H7 (cell line): ENCODE measurements at regions not wholly inside any gene's neighbourhood (a gene's known extent, or its start where the extent isn't known, plus 50 kb on each side); places are given as distances from the start of the nearest gene placed in this dataset.

Source experiments
- DNase-seq: peaks from one replicate; pipeline ENCODE4 v3.0.0; 2012
- H3K27me3 ChIP-seq: 2 replicates; pipeline ENCODE4 v1.6.0; 2011; ENCODE audit warnings: mild to moderate bottlenecking, low read length; ENCODE audit not compliant: control insufficient read depth, insufficient read depth
- H3K36me3 ChIP-seq: replicated peaks from 2 replicates; pipeline ENCODE4 v1.5.1; 2011; ENCODE audit warnings: low read length; ENCODE audit not compliant: control insufficient read depth, insufficient read depth
- H3K4me3 ChIP-seq: 2 replicates; pipeline ENCODE4 v1.5.1; 2011; ENCODE audit warnings: low read depth, mild to moderate bottlenecking, control low read depth, low read length, moderate library complexity; ENCODE audit not compliant: insufficient read depth

DNA sequence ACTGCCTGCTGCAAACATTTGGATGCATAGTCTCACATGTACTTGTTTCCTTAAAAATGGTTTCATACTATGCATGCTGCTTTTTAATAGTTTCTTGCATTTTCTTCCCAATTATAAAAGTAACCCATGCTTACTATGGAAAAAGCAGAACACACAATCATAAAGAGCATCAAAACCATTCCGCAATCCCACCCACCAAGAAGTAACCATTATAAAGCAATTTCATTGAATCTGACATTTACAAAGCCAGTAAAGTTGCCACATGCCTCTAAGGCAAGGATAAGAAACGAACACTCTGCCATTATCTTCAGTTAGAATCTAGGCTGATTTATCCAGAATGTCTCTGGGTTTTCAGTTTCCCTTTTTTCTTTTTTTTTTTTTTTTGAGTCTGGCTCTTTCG, 92.7 kb upstream of the OSMR start:
- Histone ChIP-seq H3K4me3 (no peak overlapping the region), H3K36me3 (no peaks in the 10 kb centered on the region), H3K27me3 (no peaks in the 10 kb centered on the region)
- no peak for DNase-seq

DNA sequence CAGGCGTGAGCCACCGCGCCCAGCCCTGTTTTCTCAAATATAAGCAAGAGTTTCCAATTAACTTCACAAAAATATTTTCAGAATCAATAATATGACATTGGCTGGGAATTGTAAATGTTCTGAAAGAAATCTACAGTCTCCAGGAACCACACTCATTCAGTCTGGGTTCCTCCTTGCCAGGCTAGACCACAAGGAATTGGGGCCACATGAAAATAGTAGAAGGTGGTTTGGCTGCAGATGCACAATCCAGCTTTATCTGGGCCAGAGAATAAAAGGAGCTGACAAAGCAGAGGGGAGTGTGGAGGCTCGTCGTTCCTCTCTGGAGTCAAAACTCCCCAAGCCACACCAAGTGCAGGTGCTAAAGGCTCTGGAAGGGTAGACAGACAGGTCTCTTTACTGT, 92.0 kb upstream of the OSMR start:
- Histone ChIP-seq H3K27me3 (no peaks in the 10 kb centered on the region), H3K4me3 (no peak overlapping the region), H3K36me3 (no peaks in the 10 kb centered on the region)
- no peak for DNase-seq

DNA sequence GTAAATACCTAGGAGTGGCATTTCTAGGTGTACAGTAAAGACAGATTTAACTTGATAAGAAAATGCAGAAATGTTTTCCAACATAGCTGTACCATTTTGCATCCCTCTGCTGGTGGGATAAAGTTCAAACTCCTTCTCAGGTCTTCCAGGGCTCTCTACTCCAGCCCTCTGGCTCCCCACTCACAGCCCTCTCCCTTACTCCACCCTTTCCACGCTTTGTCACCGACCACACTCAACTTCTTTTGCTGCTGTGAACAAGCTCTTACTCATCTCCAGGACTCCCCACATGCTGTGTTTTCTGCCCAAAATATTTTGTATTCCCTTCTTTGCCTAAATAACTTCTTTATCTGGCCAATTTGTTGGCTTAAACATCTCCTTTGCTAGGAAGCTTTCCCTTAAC, 90.6 kb upstream of the OSMR start:
- no peak for DNase-seq
- Histone ChIP-seq H3K4me3 (no peak overlapping the region), H3K27me3 (no peaks in the 10 kb centered on the region), H3K36me3 (no peaks in the 10 kb centered on the region)

DNA sequence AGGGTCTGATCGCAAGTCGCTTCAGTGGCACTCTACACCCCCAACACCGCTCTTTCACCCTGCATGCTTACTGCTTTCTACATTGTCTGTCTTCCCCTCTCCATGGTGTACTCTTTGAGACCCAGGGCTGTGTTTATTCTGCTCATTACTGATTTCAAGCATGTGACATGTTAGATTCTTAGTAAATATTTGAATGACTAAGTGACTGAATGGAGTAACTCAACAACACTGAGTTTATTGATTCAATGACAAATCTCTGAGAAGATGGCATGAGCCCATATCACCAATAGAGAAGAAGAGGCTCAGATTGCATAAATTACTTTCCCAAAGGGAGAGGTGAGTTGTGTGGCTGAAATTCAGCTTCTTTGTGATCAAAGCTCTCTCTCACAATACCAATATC, 89.7 kb upstream of the OSMR start:
- H3K27me3 ChIP-seq: no peaks in the 10 kb centered on the region
- DNase-seq: no peak

DNA sequence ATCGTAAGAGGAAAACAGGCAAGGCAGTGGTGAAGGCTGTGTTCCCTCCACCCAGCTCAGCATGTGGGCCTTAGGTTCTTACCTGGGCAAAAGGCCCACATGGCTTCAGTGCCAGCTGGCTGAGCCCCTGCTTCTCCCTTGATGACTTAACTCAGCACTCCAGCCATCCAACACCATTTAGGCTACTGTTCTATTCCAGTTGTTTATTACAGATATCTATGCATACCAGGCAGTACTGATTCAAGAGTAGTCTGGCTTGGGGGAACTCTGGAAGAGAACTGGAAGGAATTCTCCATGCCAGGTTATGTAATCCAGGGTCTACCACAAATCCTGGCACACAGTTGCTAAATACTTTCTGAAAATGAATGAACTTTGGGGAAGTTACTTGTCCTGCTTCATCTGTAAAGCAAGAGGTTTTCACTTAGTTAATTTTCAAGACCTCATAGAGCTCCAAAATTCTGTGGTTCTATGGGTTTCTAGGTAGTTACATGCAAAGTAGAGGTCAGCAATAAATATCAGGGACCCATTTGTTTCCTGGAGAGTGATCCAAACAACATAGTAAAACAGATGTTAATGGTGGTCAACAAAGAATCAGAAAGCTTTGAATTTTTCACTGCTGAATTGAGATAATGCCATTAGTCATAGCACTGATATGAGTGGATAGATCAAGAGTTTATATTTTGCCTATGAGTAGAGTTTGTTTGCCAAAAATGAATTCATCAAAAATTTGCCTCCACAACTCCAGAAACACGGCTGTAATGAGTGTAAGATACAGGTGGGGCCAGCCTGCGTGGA, 88.2 kb upstream of the OSMR start:
- no peak overlapping the region for H3K4me3 ChIP-seq
- DNase-seq: no peak
- H3K27me3 ChIP-seq: no peaks in the 10 kb centered on the region
- no peaks in the 10 kb centered on the region for H3K36me3 ChIP-seq

More for the DNA sequence above, 89.7 kb upstream of the OSMR start:
- Histone ChIP-seq H3K4me3 (no peak overlapping the region), H3K36me3 (no peaks in the 10 kb centered on the region)

DNA sequence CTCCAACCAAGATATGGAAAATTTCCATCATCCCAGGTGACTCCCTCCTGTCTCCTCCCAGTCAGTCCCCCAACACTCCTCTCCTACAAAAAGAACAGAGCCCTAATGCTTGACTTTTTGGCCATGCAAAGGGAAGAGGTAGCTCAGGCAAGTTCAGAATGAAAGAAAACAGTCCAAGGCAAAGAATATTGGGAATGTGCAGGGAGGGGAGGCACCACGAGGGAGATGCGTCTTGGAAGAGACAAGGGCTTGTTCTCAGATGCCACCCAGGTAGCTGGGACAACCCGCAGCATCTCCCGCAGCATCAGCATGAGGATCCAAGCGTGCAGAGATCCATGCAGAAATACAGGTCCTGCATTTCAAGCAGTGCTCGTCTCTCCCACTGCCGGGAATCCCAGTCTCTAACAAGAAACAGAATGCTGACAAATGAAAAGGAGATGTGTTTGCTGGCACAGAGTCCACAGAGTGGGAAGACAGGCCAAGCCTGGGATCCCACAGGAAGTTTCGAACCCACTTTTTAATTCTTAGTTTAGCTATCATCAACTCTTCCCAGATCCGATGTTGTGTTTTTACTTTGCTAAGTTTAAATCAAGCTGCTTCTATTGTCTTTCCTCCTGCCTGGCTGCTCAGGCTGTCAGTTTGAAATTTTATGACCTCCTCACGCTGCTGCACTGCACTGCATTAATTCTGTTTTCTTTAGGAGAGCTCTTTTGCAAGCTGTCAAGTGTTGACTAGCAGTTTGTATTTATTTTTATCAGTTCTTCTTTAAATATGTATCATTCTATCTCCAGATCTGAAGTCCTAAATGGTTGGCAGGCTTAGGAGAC, 86.8 kb upstream of the OSMR start:
- H3K4me3 ChIP-seq: no peak overlapping the region
- no peaks in the 10 kb centered on the region for H3K27me3 ChIP-seq
- H3K36me3 ChIP-seq: no peaks in the 10 kb centered on the region
- DNase-seq: no peak

DNA sequence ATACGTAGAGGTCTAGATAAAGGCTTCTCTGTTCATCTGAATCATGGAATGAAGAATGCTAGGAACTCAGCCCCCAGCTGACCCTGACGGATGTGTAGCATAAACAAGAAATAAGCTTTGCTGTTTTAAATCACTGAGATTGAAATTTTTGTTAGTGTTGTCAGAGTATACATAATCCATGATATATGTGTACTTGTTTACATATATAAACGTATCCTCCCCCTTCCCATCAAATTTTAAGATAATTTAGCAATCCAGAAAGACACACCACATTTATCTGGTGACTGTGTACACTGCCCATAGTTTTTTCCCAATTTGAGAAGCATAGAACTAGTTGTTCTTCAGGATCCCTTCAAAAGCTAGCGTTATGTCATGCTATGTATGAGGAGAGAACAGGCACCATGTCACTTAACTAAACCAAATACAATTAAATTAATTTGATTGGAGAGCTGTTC, 80.8 kb upstream of the OSMR start:
- no peak overlapping the region for H3K4me3 ChIP-seq
- DNase-seq: no peak
- no peaks in the 10 kb centered on the region for H3K36me3 ChIP-seq
- H3K27me3 ChIP-seq: no peaks in the 10 kb centered on the region

DNA sequence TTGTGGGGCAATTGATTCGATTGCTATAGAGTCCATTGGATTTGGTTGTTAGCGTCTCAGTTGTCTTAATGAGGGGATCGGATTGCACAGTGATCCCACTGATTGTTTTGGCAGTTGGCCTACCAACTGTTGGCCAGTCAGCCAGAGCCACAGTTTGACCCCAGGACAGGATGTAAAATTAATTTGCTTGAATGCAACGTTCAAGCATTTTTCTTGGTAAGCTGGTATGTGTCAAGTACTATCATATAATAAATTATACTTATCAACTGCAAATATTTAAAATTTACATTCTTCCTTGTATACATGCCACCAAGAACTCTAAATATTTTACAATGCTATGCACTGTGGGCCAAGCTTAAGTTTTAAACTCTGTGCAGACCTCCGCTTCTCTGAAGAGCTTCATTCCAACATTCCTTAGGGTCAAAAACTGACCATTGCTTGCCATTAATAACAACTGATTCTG, 80.4 kb upstream of the OSMR start:
- H3K4me3 ChIP-seq: no peak overlapping the region
- DNase-seq: no peak
- H3K27me3 ChIP-seq: no peaks in the 10 kb centered on the region
- no peaks in the 10 kb centered on the region for H3K36me3 ChIP-seq

DNA sequence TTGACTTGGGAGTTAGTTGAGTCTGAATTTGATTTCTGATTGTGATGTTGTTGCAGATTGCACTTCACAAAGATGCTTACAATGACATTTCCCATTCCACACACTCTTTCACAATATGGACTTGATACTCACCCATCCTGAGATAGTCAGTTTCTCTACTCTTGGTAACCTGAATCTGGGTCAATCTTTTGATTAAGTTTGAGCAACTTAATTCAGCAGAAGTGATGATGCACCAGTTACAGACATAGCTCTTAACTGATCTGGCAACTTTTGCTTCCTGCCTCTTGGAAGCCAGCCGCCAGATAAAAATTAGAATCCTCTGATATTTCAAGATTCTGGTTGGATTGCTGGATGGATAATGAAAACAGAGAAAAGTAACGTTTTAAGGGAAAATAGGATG, 79.7 kb upstream of the OSMR start:
- no peak for DNase-seq
- no peak overlapping the region for H3K4me3 ChIP-seq
- no peaks in the 10 kb centered on the region for H3K36me3 ChIP-seq
- no peaks in the 10 kb centered on the region for H3K27me3 ChIP-seq

DNA sequence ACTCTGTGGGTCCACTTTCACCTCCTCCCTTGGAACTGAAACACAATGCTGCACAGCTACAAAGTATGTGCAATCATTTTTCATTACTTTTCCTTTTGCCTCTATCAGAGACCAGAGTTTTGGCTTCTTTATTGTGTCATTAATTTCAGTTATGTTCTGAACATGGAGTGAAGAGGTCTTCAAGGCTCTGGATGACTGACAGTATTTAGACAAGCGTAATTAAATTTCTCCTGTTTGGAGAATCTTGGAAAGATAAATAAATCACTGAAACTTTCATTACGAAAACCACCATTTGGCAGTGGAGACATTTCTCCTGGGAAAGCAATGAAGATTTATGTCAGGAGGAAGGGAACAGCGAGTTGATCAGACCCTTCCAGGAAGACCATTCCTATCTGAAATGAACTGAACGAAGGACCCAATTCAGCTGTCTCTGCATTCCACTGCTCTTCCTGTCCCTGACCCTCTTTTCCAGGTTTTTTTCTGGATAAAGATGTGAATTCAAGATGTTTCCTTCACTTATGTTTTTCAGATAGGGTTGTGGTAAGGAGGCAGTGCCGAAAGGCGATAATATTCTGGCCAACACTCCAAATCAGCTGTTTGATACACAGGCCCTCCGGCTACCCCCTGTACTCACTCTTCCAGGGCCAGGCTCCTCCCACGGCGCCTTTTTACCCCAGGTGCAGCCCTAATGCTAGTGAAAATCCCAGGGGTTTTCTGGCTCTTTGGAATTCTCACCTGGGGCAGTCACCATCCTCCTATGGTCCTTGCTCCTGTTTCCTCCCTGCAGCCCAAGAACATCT, 77.2 kb upstream of the OSMR start:
- Histone ChIP-seq H3K4me3 (no peak overlapping the region), H3K36me3 (no peaks in the 10 kb centered on the region), H3K27me3 (no peaks in the 10 kb centered on the region)
- DNase-seq: no peak

DNA sequence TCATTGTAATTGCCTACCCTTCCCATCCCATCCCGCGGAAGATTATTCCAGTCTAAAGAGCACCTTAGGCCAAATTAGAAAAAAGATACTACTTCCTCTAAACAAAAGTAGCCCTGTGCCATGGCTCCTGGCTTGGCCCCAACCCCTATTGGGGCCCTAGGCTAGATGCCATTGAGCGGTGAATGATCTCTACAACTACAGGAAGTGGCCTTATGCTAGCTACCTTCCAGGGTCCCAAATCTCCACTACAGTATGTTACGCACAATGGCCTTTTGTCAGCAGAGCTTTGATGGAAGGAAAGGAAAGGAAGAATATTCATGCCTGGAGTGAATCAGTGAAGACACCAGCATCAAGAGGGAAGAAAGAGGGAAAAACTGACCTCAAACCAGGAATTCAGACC, 73.3 kb upstream of the OSMR start:
- DNase-seq: no peak
- Histone ChIP-seq H3K4me3 (no peak overlapping the region), H3K27me3 (no peaks in the 10 kb centered on the region), H3K36me3 (no peaks in the 10 kb centered on the region)

DNA sequence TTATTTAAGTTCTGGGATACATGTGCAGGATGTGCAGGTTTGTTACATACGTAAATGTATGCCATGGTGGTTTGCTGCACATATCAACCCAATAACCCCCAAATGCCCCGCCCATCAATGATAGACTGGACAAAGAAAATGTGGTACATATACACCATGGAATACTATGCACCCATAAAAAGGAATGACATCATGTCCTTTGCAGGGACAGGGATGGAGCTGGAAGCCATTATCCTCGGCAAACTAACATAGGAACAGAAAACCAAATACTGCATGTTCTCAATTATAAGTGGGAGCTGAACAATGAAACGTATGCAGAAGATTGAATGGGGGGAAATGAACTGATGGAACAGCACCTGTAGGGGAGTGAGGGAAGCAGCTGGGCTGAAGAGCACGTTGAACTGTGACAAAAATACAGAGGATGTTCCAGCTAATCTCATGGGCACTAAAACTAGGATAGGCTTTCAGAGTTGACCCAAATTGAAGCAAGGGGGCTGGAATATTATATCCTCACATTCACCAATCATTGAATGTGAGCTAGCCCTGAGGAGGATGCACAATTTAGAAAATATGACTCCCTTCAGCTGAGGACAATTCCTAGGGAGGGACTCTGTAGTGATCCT, 70.5 kb upstream of the OSMR start:
- H3K4me3 ChIP-seq: no peak overlapping the region
- DNase-seq: no peak
- H3K36me3 ChIP-seq: no peaks in the 10 kb centered on the region
- H3K27me3 ChIP-seq: no peaks in the 10 kb centered on the region

DNA sequence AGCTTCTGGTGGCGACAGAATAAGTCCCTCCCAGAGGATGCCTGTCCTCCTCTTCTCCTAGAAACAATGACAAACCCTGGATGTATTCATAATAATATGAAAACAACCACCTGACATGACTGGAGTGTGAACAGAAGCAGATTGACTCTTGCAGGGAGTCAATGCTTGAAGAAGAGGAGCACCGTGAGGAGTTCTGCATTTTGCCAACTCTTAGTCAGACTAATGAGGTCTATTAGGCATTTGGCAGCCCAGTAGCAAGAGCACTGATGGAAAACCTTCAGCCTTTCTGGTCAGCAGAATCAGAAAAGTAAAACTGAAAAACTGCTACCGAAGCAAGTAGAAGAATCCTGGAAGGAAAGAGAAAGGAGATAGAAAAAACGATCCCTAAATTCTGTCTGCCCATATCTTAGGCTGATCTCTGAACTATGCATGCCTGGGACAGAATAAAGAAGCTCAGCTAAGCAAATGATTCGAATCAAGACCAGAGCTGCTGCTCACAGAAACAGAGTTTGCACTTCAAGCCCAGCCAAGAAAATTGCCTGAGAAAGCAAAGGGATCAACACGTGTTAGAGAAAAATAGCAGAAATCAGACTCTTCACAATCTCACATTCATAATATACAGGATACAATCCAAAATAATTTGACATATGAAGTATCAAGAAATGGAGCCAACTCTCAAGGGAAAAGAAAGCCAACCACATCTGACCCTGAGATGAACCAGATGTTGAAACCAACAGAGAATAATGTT, 69.5 kb upstream of the OSMR start:
- Histone ChIP-seq H3K36me3 (no peaks in the 10 kb centered on the region), H3K4me3 (no peak overlapping the region), H3K27me3 (no peaks in the 10 kb centered on the region)
- no peak for DNase-seq

DNA sequence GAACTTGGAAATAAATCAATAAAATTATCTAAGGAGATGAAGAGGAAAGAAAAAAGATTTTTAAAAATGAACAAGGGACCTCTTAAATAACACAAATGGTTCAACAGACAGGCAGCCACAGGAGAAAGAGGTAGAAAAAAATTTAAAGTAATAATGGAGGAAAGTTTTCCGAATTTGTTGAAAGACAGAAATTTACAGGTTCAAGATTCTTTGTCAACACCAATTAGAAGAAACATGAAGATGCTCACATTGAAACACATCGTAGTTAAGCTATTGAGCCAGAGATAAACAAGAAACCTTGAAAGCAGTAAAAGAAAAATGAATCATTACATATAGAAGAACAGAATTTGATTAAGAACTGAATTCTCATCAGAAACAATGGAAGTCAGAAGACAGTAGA, 68.7 kb upstream of the OSMR start:
- H3K4me3 ChIP-seq: no peak overlapping the region
- H3K36me3 ChIP-seq: no peaks in the 10 kb centered on the region
- no peak for DNase-seq
- H3K27me3 ChIP-seq: no peaks in the 10 kb centered on the region
